DOHH2 (cell line): ENCODE measurements at regions not wholly inside any gene's neighbourhood (a gene's known extent, or its start where the extent isn't known, plus 50 kb on each side); places are given as distances from the start of the nearest gene placed in this dataset.

Experiments used
- EZH2phosphoT487 ChIP-seq: fragments of 200-600 bp; sonication (generic); IDR thresholded peaks from 2 replicates; pipeline ENCODE4 v1.6.1; 2017; ENCODE audit warnings: borderline replicate concordance, mild to moderate bottlenecking, antibody characterized with exemption, low read length, moderate library complexity, mixed read lengths
- TF ChIP-seq, protein P1 (sequence below): fragments of 200-600 bp; sonication (generic); IDR thresholded peaks from one replicate; pipeline ENCODE4 v1.5.1; 2014; ENCODE audit warnings: antibody characterized with exemption, mild to moderate bottlenecking, low read depth, low read length; ENCODE audit not compliant: poor library complexity, severe bottlenecking

DNA sequence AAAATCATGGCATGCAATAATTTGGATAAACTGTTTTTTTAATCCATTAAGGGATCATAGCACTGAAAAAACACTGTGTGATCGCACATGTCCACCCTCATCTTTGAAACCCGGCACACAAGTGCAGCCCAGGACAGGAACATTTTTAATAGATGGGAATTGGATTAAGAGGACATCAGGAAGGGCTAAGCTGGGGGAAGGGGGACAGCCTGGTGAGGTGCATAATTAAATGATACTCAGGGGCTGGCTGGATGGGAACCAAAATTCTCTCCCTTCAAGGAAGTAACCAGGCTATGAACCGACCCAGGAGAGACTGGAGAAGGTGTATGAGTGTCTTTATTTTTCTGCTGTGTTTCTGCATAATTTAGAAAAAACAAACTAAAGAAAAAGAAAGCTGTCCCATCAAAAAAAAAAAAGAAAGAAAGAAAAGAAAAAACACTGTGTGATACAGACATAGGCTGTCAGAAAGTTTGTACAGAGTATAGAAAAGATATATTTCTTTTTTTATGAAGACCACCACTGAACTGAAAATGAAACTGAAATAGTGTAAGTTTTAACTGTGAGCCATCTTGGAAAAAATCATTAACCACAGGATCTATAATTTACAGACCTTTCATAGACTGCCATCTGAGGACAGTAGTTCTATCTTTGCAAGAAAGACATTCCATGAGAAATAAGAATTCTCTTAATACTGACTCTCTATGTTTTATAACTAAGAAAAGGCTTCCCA, 75.1 kb upstream of the SLC38A4 start:
- TF ChIP-seq, protein P1, sequence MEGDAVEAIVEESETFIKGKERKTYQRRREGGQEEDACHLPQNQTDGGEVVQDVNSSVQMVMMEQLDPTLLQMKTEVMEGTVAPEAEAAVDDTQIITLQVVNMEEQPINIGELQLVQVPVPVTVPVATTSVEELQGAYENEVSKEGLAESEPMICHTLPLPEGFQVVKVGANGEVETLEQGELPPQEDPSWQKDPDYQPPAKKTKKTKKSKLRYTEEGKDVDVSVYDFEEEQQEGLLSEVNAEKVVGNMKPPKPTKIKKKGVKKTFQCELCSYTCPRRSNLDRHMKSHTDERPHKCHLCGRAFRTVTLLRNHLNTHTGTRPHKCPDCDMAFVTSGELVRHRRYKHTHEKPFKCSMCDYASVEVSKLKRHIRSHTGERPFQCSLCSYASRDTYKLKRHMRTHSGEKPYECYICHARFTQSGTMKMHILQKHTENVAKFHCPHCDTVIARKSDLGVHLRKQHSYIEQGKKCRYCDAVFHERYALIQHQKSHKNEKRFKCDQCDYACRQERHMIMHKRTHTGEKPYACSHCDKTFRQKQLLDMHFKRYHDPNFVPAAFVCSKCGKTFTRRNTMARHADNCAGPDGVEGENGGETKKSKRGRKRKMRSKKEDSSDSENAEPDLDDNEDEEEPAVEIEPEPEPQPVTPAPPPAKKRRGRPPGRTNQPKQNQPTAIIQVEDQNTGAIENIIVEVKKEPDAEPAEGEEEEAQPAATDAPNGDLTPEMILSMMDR: no peak
- TF ChIP-seq EZH2phosphoT487: no peak
